GM18505 (cell line): ENCODE measurements at regions not wholly inside any gene's neighbourhood (a gene's known extent, or its start where the extent isn't known, plus 50 kb on each side); places are given as distances from the start of the nearest gene placed in this dataset.

Source experiments
- ATAC-seq: cut with Tn5 transposase; IDR thresholded peaks from one replicate; pipeline ENCODE4 v1.9.1; 2021; ENCODE audit not compliant: unreplicated experiment
- POLR2A ChIP-seq: IDR thresholded peaks from 4 replicates; pipeline ENCODE4 v1.6.1; 2011; ENCODE audit warnings: borderline replicate concordance; ENCODE audit not compliant: insufficient read depth, insufficient read length; ENCODE audit errors: extremely low read depth

DNA sequence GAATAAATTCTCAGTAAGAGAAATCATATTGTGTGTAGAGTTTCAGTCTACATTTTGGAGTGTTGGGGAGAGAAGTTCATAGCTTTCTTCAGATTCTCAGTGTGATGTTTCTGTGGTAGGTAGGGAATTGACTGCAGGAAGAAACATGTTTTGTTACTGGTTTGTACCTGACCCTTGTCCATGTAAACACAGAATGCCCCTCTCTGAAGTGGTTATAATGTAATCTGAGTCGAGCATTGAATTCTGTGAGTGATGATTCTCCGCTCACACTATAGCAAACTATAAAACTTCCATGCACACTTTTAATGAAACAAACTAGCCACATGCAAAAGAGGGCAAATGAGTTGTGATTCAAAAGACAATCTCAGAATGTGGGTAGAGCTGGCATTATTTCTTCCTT, 433.2 kb downstream of the USP25 start:
- ATAC-seq: no peak

DNA sequence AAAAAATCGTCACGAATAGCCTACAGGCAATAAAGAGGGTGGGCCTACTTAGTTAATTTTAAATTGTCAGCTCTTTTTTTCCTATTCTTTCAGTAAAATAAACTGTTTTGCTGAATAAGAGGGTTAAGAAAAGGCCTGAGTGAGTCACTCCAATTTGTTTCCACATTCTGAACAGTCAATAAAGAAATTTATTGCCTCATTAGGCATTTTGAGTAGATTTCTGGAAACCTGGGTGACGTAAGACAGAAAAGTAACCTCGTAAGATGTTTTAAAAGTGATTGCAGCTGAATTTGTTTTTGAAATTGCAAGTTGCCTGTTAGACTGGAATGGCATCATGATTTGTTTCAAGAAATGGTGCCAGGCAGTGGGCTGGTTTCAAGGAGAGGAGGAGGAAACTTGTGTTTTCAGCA, 439.3 kb downstream of the USP25 start:
- no peak for ATAC-seq
- TF ChIP-seq POLR2A: no peak

More for the DNA sequence above, 433.2 kb downstream of the USP25 start:
- TF ChIP-seq POLR2A: no peak

DNA sequence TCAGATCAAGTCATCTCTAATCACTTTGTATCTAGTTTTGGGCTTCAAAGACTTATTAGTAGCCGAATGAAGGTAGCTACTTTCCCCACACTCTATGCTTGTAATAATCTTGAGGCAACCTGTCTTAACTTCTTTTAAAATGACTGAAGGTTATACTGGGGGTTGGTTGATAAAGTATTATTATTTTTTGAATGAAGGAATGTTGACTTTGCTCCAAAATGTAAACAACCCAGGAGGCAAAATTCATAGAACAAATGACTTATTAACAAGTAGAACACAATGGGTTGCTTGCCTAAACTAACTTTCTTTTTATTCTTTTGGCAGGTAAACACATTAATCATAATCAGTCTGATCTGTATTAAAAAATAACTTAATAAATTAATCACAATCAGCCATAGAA, 440.0 kb downstream of the USP25 start:
- no peak for ATAC-seq
- no peak for TF ChIP-seq POLR2A

DNA sequence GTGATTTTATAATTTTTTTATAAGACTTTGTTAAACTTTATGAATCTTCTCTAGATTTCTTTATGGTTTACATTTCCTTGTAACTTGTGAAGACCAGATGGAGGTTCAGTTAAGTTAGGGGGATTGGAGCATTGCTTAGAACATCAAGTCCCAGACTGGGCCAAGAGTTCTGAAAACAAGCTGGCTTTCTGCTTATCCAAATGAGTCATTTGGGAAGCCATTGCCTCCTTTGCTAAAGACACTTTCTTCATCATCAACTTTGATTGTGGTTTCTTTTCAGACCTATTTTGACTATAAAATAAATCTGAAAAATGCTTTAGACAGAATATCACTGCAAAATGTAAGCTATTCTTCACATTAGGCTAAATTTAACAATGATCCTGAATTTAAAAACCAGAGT, 446.8 kb downstream of the USP25 start:
- no peak for TF ChIP-seq POLR2A

DNA sequence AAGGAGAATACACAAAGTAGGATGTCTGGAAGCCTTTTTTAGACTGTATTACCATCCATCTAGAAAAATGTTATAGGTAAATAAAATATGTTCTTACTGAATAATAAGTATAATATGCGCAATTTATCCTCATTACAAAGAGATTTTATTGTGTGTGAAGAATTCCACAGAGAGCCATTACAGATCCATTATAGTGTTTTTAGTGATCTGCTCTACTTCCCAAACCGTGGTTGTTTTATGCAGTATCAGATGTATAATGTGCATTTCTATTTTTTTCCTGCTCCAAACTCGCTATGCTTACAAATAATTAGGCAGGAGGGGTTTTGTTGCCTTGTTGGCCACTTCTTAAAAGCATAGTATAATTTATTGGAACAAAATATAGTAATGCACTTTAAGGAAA, 447.8 kb downstream of the USP25 start:
- TF ChIP-seq POLR2A: no peak
- ATAC-seq: no peak

More for the DNA sequence above, 446.8 kb downstream of the USP25 start:
- no peak for ATAC-seq

DNA sequence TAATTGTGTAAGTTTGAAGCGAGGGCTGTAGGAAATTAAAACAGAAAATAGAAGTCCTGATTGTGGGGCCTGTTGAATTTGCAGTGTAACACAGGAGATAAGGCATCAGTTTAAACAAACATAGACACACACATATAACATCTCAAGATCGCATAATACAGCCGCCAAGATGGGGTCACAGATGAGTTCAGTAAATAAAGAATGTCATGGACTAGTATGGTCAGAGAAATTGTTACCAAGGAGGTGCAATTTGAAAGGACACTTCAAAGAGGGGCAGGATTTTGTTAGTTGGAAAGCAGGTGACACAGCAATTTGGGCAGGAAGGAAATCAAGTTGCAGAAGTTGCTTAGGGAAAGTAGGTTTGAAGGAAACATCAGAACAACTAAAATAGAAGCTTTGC, 450.0 kb downstream of the USP25 start:
- TF ChIP-seq POLR2A: no peak
- no peak for ATAC-seq

DNA sequence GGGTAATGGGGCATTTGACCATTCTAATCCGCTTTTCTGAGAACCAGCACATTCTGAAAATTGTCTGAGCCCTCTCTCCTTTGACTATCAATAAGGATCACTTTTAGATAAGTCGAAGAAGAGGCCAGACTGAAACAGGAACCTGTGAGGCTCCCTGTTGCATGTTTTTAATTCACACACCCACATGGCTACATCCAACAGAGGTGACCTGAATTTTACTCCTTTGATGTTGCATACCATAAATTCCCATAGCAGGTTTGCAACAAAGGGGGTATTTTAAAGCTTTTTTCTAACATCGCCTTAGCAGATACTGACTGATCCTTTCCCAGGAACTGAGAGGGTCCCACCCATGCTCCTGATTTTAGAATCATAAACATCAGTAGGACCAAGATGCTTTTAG, 450.8 kb downstream of the USP25 start:
- no peak for ATAC-seq
- no peak for TF ChIP-seq POLR2A

DNA sequence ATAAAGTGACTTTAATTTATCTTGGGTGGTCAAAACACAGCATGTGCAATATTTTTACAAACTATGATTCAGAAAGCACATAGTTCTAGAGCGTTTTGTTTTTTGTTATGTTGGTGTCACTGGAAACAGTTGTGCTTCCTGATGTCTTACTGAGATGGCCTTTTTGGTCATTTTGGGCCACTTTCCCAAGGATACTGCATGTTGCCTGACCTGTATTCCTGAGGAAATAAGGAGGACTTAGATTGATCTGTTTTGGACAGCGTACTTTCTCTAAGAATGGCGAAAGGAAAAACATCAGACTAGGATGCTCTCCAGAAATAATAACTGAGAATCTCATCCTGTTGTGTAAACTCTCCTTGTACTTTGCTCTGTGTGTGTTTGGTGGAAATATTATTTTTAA, 451.2 kb downstream of the USP25 start:
- TF ChIP-seq POLR2A: no peak
- ATAC-seq: no peak

DNA sequence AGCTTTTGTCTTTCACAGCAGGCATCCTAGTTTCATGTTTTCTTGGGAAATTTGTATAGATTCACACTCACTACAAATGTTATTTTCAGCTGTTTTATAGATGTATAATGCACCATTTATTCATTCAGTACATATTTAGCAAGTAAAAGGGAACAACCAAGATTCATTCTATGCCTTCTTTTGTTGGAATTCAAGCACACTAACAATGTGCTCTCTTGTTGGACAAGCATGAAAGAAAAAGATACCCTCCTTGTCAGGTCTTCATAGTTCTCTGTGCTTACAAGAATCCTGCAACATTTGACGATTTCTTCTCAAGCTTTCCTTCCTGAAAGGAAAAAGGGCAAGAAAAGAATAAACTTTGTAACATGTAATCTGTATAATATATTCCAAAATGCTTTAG, 456.0 kb downstream of the USP25 start:
- no peak for TF ChIP-seq POLR2A
- no peak for ATAC-seq

DNA sequence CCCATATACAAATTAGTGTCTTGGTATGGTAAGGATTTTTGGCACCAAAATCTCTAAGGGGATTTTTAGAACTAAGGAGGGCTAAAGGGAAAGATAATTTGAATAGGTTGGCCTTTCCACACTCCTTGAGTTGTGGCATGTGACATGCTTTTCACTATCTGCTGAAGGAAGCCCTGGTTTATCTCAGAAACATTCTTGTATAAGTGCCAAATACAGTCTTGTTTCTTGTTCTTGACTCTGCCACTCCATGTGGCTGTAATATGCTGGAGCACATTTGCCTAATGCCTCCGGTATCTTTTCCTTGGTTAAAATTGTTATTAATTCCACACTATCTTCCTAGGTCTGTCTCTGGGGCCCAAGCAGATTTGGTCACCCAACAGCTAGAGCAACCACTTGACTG, 457.0 kb downstream of the USP25 start:
- no peak for ATAC-seq
- no peak for TF ChIP-seq POLR2A

DNA sequence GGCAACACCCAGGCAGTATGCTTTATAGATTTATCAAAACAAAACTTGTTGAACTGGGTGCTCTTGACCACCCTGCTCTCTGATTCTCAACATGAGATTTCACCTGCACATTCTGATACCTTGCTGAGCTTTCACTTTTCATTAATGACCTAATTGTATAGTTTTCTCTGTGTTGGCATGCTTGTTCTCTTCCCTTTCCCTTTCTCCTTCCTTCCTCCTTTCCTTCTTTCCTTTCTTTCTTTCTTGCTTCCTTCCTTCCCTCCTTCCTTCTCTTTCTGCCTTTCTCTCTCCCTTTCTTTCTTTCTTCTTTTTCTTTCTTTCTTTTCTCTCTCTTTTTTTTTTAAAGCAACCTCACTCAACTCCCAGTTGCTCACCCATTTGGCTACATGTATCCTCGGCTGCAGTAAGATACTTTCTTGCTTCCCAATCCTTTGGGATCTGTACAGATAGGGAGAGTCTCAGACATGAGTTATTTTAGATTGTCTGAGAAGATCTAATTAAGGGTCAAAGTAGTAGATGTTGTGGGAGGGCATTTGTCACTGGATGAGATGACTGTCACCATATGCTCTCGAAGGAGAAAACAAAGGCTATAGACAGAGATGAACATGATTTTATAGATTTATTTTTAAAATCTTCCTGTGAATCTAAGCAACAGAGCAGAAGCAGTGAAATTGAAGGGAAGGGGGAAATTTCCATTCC, 458.0 kb downstream of the USP25 start:
- no peak for TF ChIP-seq POLR2A
- ATAC-seq: no peak

DNA sequence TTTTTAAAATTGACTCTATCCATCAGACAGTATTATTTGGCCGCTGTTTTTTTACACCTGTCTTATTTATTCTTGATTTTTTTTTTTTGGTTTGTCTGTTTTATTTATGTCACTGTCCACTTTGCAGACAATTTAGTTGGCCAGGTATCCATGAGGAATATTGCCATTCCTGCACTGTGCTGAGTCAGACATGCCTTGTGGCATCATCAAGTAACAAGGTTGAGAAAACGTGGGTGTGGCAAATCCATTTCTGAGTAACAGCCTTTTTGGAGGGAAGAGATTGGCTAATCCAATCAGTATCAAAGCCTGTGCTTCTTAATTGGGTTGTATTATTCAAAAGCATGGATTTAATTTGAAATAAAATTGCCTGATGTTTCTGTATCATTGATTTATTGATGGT, 463.1 kb downstream of the USP25 start:
- ATAC-seq: no peak
- no peak for TF ChIP-seq POLR2A

DNA sequence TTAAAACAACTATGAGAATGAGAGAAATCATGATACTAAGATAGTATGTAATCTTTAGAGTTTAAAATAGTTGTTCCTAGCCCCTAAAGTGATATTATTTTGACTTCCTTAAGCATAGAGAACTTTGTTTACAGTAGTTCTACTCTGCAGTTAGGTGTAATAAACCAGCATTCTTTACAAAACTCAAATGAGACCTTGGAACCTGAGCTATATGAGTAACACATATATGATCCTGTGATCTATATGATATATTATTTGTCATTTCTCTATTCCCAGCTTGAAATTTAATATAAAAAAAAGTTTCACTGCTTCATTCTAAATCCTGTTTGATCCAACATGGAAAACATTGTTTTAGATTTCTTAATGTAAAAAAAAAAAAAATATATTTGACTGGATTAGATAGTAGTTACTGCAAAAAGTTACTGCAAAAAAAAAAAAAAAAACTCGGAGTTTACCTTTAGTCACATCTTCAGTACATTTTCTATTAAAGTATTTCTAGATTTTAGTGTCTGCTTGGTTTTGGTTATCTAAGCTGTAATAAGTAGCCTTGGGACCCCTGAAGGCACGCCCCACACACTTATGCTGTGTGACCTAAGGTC, 463.8 kb downstream of the USP25 start:
- no peak for TF ChIP-seq POLR2A
- no peak for ATAC-seq

DNA sequence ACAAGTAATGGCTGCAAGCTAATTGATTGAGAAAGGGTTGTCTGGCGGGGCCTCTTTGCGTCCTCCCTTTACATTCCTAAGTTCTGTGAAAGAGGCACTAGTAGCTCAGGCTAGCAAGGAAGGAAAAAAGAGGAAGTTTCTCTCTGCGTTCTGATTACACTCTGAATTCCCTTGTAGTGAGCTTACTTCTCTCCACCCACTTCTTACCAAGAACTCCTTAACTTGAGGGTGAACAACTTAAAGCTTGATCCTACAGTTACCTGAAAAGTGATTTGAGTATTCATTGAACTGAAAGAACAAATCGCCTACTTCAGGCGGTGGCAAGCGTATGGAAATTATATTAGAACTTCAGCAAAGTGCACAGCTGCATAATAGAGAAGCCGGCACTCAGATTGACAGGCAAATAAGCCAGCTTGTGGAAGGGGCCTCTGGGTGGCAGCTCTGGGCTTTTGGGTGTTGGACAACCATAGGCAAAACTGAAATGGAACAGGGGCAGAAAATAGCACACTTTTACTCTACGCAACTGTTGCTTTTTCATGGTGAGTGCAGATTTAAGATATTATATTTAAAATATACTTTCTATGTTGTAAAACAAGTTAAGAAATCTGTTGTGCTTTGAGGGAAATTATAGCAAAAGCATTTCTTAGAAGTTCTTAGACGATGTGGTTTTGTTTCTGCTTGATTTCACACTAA, 464.5 kb downstream of the USP25 start:
- TF ChIP-seq POLR2A: no peak

DNA sequence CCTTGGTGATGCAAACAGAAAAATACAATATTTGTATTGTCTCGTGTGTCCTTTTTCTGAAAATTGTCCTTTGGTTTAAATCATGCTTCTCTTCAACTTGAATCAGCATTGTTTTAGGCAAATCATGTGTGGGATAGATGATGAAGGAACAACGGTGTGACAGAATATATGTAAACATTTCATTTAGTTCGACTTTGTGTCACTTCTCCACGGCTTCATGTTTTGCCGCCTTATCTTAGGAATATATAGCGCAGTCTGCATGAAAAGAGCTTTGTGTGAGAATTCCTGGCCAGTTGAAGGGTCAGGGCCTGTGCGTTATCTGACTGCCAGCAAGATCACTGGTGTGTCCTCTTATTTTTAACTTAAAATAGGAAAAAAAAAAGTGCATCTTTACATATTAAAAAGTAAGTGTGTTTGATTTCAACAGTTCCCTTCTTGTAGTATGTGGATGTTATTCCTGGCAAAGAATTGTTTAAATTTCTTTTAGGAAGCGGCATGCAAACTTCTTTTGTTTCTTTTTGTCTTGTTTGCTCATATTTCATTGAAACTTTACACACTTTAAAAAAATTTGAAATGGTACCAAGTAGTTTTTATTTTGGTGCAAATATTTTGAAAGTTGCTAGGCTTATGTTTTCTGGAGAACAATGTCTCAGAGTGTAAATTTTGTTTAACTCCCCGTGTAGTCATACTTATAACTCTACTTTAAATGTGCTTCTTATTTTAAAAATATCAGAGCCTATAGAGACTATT, 465.2 kb downstream of the USP25 start:
- no peak for TF ChIP-seq POLR2A
- ATAC-seq: peak; percentile 19

More for the DNA sequence above, 464.5 kb downstream of the USP25 start:
- ATAC-seq: peak; percentile 90
